ENCODE measurements at regions not wholly inside any gene's neighbourhood (a gene's known extent, or its start where the extent isn't known, plus 50 kb on each side); places are given as distances from the start of the nearest gene placed in this dataset.

- TF ChIP-seq GATA1 (IDR thresholded peaks at IDR 0.05; ENCODE audit: low read depth, low read length): no peak
- TF ChIP-seq POLR2A (IDR thresholded peaks at IDR 0.05; ENCODE audit: low read length): no peak
- no peak for DNase-seq
These were observed 116.2 kb upstream of the ARID2 start for GRCh38 chr12:45613296-45613695.

GRCh38 chr12:45613855-45614254 lies 115.7 kb upstream of the ARID2 start:
- DNase-seq: no peak

GRCh38 chr12:45615268-45615667 lies 114.2 kb upstream of the ARID2 start:
- DNase-seq: no peak
- TF ChIP-seq POLR2A (IDR thresholded peaks at IDR 0.05; ENCODE audit: low read length) (no peak), GATA1 (IDR thresholded peaks at IDR 0.05; ENCODE audit: low read depth, low read length) (no peak)

More at GRCh38 chr12:45613855-45614254, 115.7 kb upstream of the ARID2 start:
- no peak for TF ChIP-seq POLR2A (IDR thresholded peaks at IDR 0.05; ENCODE audit: low read length)

GRCh38 chr12:45619736-45620135 lies 109.8 kb upstream of the ARID2 start:
- DNase-seq: no peak
- TF ChIP-seq GATA1 (IDR thresholded peaks at IDR 0.05; ENCODE audit: low read depth, low read length) (no peak), POLR2A (IDR thresholded peaks at IDR 0.05; ENCODE audit: low read length) (no peak)

GRCh38 chr12:45621703-45622102 lies 107.8 kb upstream of the ARID2 start:
- DNase-seq: no peak
- TF ChIP-seq GATA1 (IDR thresholded peaks at IDR 0.05; ENCODE audit: low read depth, low read length) (no peak), POLR2A (IDR thresholded peaks at IDR 0.05; ENCODE audit: low read length) (no peak)

GRCh38 chr12:45622210-45622937 lies 107.1 kb upstream of the ARID2 start:
- no peak for DNase-seq
- no peak for TF ChIP-seq POLR2A (IDR thresholded peaks at IDR 0.05; ENCODE audit: low read length)
- no peak for TF ChIP-seq GATA1 (IDR thresholded peaks at IDR 0.05; ENCODE audit: low read depth, low read length)

GRCh38 chr12:45623221-45623620 lies 106.3 kb upstream of the ARID2 start:
- TF ChIP-seq POLR2A (IDR thresholded peaks at IDR 0.05; ENCODE audit: low read length): no peak
- TF ChIP-seq GATA1 (IDR thresholded peaks at IDR 0.05; ENCODE audit: low read depth, low read length): no peak
- no peak for DNase-seq

- TF ChIP-seq POLR2A (IDR thresholded peaks at IDR 0.05; ENCODE audit: low read length): no peak
- no peak for TF ChIP-seq GATA1 (IDR thresholded peaks at IDR 0.05; ENCODE audit: low read depth, low read length)
- no peak for DNase-seq
These were observed 105.6 kb upstream of the ARID2 start for GRCh38 chr12:45623940-45624339.

GRCh38 chr12:45626965-45627364 lies 102.5 kb upstream of the ARID2 start:
- no peak for TF ChIP-seq GATA1 (IDR thresholded peaks at IDR 0.05; ENCODE audit: low read depth, low read length)
- TF ChIP-seq POLR2A (IDR thresholded peaks at IDR 0.05; ENCODE audit: low read length): no peak
- no peak for DNase-seq

GRCh38 chr12:45627407-45628069 lies 102.0 kb upstream of the ARID2 start:
- DNase-seq: no peak
- TF ChIP-seq POLR2A (IDR thresholded peaks at IDR 0.05; ENCODE audit: low read length): no peak
- no peak for TF ChIP-seq GATA1 (IDR thresholded peaks at IDR 0.05; ENCODE audit: low read depth, low read length)

GRCh38 chr12:45629292-45629691 lies 100.2 kb upstream of the ARID2 start:
- TF ChIP-seq GATA1 (IDR thresholded peaks at IDR 0.05; ENCODE audit: low read depth, low read length) (no peak), POLR2A (IDR thresholded peaks at IDR 0.05; ENCODE audit: low read length) (no peak)
- DNase-seq: no peak

- DNase-seq: no peak
- no peak for TF ChIP-seq POLR2A (IDR thresholded peaks at IDR 0.05; ENCODE audit: low read length)
- TF ChIP-seq GATA1 (IDR thresholded peaks at IDR 0.05; ENCODE audit: low read depth, low read length): no peak
These were observed 95.8 kb upstream of the ARID2 start for GRCh38 chr12:45633733-45634132.

GRCh38 chr12:45634273-45634917 lies 95.1 kb upstream of the ARID2 start:
- DNase-seq: no peak
- TF ChIP-seq GATA1 (IDR thresholded peaks at IDR 0.05; ENCODE audit: low read depth, low read length) (no peak), POLR2A (IDR thresholded peaks at IDR 0.05; ENCODE audit: low read length) (no peak)

- no peak for TF ChIP-seq POLR2A (IDR thresholded peaks at IDR 0.05; ENCODE audit: low read length)
- no peak for DNase-seq
These were observed 92.3 kb upstream of the ARID2 start for GRCh38 chr12:45637242-45637641.

GRCh38 chr12:45637706-45638105 lies 91.8 kb upstream of the ARID2 start:
- no peak for DNase-seq
- TF ChIP-seq POLR2A (IDR thresholded peaks at IDR 0.05; ENCODE audit: low read length) (no peak), GATA1 (IDR thresholded peaks at IDR 0.05; ENCODE audit: low read depth, low read length) (no peak)

Data from erythroblast (primary cell).